ENCODE measurements at regions not wholly inside any gene's neighbourhood (a gene's known extent, or its start where the extent isn't known, plus 50 kb on each side); places are given as distances from the start of the nearest gene placed in this dataset.

DNA sequence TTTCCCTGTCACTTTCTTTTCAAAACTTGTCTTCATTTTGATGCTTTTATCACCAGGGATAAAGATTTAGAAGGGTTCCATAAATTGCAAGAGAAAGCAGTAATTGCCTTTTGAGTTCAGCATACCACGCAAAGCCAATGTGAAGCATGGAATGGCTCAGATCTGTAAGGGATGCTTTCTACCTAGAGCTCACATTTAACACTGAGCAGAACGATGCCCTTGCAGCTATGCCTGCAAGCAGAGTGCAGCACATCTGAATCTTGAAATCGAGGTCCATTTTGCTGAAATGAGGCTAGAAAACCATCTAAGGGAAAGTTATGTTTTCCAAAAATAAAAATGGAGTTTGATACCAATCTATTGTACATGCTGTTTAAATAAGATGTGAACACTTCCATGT lies 171.2 kb upstream of the CELF2 start:
- DNase-seq (ENCODE audit: low read depth in 2 of 2, low spot score in 1 of 2), result no peak

DNA sequence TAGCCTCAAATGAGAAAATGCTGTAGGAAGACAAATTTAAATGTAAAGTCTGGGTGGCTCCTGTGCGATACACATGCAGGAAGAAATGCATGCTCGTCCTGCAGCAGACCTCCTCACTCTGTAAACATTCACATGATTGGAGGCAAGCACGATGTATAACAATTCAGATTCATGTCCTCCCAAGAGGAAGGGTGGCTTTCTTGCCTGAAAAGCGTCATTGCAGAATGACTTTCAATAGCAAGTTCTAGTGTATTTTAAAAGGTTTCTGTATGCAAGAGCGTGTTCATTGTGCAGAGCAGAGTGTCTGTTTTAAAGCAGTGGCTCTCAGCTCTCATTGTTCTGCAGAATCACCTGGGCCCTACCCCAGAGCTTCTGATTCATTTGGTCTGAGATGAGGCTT lies 170.3 kb upstream of the CELF2 start:
- DNase-seq (ENCODE audit: low read depth in 2 of 2, low spot score in 1 of 2), result no peak

DNA sequence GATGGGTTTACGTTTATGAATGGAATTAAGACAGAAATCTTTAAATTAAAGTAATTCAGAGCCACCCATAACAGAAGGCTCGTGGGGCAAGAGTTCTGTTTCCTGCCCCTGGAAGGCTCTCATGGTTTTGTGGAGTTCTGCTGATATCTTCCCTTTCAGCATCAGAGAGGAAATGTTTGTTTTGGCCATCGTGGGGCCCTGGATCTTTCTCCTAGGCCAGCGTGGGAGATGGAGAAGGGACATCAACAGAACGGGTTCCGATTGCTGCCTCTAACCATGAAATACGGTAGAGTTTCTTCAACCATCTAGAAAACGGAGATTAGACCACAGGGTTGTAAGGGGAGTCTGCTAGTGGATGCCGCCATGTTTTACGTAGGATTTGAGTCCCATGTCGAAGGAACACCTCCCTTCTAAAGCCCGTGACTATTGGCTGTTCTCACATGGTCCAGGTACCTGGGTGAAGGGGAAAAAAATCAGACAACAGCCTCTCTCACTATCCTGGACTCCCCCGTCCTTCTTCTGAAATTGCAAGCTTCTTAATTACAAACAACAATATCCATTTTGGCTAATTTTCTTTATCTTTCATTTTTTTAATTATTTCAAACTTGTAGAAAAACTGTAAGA lies 169.1 kb upstream of the CELF2 start:
- DNase-seq (ENCODE audit: low read depth in 2 of 2, low spot score in 1 of 2), result no peak

- DNase-seq (ENCODE audit: low read depth in 2 of 2, low spot score in 1 of 2), result no peak
These were observed 168.4 kb upstream of the CELF2 start for GRCh38 chr10:10849306-10849705.

- no peak for DNase-seq (ENCODE audit: low read depth in 2 of 2, low spot score in 1 of 2)
These were observed 167.5 kb upstream of the CELF2 start for GRCh38 chr10:10850214-10850613.

GRCh38 chr10:10852464-10852863 lies 165.2 kb upstream of the CELF2 start:
- DNase-seq (ENCODE audit: low read depth in 2 of 2, low spot score in 1 of 2), result no peak

DNA sequence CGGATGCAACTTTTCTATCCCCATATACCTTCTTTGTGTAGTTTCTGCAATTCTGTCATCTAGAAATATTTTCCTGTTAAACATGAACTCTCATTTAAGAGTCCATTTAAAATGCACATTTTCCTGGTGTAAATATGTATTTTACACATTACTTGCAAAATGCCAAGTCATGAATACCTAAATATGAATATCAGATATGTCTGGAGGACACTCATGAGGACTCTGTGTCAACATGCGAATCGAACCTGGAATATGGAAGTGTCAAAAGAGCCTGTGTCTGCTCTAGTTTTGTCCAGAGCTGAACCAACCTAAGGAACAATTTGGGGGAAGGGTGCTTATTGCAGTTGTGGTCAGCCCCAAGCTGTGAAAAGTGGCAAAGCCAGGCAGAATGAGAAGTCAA lies 163.7 kb upstream of the CELF2 start:
- no peak for DNase-seq (ENCODE audit: low read depth in 2 of 2, low spot score in 1 of 2)

DNA sequence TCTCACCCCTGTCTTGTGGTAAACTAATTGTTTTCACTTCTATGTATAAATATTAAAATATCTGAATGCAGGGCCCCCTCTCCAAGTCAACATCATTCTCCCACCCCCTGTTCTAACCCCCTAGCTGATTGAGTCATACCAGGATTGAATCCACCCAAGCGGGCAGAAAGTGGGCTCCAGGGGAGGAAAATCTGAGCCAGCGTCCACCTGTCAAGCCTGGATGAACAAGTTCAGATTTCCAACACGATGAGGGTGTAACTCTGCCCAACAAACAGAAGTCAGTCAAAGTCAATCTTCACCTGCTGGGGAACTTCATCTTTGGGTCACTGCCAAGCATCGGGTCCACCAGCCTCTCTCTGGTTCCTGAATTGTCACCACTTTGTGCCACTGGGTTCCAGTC lies 162.9 kb upstream of the CELF2 start:
- no peak for DNase-seq (ENCODE audit: low read depth in 2 of 2, low spot score in 1 of 2)

DNA sequence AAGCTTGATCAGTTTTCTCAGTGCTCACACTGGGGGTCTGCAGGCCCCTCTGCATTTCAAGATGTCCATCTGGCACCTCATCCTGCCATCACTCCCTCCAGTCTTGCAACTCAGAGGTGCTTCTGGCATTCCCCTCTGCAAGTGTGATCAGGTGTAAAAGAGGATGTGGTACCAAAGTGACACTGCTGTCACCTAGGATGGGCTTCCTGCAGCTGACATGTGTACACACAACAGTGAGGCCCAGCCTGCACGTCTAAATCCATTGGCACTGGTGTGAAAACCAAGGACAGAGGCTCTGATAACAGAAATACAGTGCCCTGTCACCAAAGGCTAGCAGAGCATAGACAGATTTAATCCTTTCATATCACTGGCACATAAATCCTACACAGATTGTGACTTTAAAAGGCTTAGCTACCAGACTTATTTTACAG lies 162.5 kb upstream of the CELF2 start:
- DNase-seq (ENCODE audit: low read depth in 2 of 2, low spot score in 1 of 2), result no peak

GRCh38 chr10:10860455-10860976 lies 157.2 kb upstream of the CELF2 start:
- DNase-seq (ENCODE audit: low read depth in 2 of 2, low spot score in 1 of 2), result no peak

GRCh38 chr10:10865303-10865702 lies 152.4 kb upstream of the CELF2 start:
- no peak for DNase-seq (ENCODE audit: low read depth in 2 of 2, low spot score in 1 of 2)

GRCh38 chr10:10865913-10866312 lies 151.8 kb upstream of the CELF2 start:
- no peak for DNase-seq (ENCODE audit: low read depth in 2 of 2, low spot score in 1 of 2)

DNA sequence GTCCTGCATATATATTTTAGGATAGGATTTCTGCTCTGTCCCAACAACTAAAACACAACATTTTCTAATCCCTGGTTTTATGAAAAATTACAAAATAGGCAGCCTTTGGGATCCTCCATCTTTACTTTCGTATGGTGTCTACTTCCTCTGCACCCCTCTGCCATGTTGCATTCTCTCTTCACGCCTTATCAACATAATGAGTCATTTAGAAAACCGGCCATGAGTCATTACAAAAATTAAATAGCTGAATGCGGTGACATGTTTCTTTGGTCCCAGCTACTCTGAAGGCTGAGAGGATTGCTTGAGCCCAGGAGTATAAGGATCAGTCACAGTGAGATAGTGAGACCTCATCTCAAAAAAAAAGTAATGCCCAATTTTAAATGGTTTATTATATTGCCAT lies 148.1 kb upstream of the CELF2 start:
- no peak for DNase-seq (ENCODE audit: low read depth in 2 of 2, low spot score in 1 of 2)

DNA sequence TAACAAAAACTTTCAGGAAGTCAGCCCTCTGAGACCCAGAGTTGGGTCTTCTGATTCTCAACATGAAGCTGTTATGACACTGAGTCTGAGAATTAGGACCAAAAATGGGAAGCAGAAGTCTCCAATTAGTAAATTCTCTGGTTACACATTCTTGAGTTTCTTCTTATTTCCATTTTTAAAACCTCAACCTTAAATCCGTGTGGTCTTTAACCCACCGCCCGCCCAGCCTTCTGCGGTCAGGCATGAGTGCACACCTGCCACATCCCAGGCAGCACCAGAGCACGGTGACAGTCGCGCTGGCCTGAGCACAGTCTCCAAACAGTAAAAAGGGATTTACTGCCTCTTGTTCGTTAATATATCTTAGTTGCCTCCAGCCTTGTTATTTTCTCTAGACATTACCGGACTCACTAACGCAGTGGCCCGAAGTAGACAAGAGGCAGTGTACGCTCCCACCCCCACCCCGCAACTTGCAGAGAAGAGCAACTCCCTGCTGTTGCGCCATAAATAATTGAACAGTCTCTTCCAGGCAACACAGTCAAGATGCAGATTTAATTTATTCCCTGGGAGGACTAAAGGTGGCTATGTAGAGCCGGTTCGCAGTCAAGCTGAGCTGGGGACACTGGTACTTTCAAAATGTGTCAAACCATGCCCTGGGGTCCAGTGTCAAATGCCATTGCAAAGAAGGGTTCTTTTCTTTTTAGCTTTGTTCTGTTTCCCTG lies 147.0 kb upstream of the CELF2 start:
- no peak for DNase-seq (ENCODE audit: low read depth in 2 of 2, low spot score in 1 of 2)

GRCh38 chr10:10871352-10871751 lies 146.3 kb upstream of the CELF2 start:
- DNase-seq (ENCODE audit: low read depth in 2 of 2, low spot score in 1 of 2), result no peak

DNA sequence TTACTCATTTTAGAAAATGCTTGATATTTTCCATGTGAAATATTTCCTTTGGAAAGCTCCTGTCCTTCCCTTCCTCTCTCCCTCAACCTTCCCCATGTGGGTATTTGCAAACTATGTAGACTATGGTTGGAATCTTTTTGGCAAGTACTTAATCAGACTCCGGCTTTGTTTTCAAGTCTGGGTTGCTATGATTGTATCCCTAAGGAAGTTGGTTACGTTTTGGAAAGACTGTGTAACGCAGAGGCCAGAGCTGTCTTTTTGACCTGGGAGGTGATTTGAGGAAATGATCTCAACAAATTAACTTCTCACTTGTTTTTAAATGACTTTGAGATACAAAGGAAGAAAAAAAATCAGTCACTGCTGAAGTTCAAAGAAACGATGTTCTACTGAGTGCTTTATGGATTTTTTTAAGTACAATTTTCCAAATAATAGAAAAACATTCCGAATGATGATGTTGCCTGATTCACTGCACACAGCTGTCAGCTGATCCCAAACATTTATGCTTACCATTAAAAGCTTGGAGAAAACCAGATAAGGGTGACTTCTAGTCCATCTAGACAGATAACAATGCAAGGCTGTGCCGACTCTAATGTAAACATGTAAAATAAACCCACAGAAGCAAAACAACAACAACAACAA lies 145.5 kb upstream of the CELF2 start:
- DNase-seq (ENCODE audit: low read depth in 2 of 2, low spot score in 1 of 2), result no peak

- no peak for DNase-seq (ENCODE audit: low read depth in 2 of 2, low spot score in 1 of 2)
These were observed 144.9 kb upstream of the CELF2 start for GRCh38 chr10:10872764-10873163.

GRCh38 chr10:10873289-10873688 lies 144.4 kb upstream of the CELF2 start:
- no peak for DNase-seq (ENCODE audit: low read depth in 2 of 2, low spot score in 1 of 2)

DNA sequence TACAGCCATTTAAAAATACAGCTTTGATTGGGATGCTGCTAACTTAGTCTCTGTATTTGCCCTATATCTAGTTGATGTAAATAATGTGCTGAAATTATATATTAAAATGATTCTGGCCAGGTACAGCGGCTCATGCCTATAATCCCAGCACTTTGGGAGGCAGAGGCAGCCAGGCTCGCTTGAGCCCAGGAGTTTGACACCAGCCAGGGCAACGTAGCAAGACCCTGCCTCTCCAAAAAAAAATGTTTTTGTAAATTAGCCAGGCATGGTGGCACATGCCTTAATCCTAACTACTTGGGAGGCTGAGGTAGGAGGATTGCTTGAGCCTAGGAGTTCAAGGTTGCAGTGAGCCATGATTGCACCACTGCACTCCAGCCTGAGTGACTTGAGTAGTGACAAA lies 143.8 kb upstream of the CELF2 start:
- DNase-seq (ENCODE audit: low read depth in 2 of 2, low spot score in 1 of 2), result no peak

- DNase-seq (ENCODE audit: low read depth in 2 of 2, low spot score in 1 of 2), result no peak
These were observed 138.7 kb upstream of the CELF2 start for GRCh38 chr10:10878963-10879362.

GRCh38 chr10:10881117-10881813 lies 136.4 kb upstream of the CELF2 start:
- no peak for DNase-seq (ENCODE audit: low read depth in 2 of 2, low spot score in 1 of 2)

DNA sequence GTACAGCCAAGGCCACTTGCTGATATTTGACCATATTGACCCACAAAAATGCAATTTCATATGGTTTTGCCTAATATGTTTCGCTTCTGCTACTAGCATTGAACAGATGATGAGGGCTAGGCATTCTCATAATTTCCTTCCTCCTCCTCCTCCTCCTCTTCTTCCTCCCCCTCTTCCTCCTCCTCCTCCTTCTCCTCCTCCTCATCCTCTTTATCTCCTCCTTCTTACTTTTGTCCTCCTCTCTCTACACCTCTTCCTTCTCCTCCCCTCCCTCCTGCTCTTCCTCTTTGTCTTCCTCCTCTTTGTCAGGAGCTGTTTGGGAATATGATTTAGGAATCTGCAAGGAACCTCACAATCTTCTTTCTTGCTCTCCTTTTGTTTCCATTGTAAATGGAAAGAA lies 133.9 kb upstream of the CELF2 start:
- no peak for DNase-seq (ENCODE audit: low read depth in 2 of 2, low spot score in 1 of 2)
